ENCODE measurements at regions not wholly inside any gene's neighbourhood (a gene's known extent, or its start where the extent isn't known, plus 50 kb on each side); places are given as distances from the start of the nearest gene placed in this dataset.

GRCh38 chr1:19567041-19567440, 77.1 kb upstream of the NBL1 start:
- no peaks in the 10 kb centered on the region for H3K79me2 ChIP-seq (ENCODE audit: control insufficient read depth, low read length)
- H3K27me3 ChIP-seq (ENCODE audit: control insufficient read depth, low read length) = no peaks in the 10 kb centered on the region
- no peaks in the 10 kb centered on the region for H3K36me3 ChIP-seq (ENCODE audit: control insufficient read depth, low read length)
- H3K4me2 ChIP-seq (ENCODE audit: low read length) = no peak overlapping the region
- no peak overlapping the region for H3K4me3 ChIP-seq (ENCODE audit: low read length)
- TF ChIP-seq EZH2phosphoT487 (IDR thresholded peaks at IDR 0.05; ENCODE audit: borderline replicate concordance, low read length) = no peak
- TF ChIP-seq CTCF (IDR thresholded peaks at IDR 0.05; ENCODE audit: low read depth, low read length, poor library complexity, severe bottlenecking) = no peak
- no peaks in the 10 kb centered on the region for H3K9me2 ChIP-seq (replicated peaks; ENCODE audit: control insufficient read depth, low read length)
- H3F3A ChIP-seq (ENCODE audit: control insufficient read depth, insufficient read depth) = no peaks in the 10 kb centered on the region
- no peaks in the 10 kb centered on the region for H3K9me3 ChIP-seq (ENCODE audit: control insufficient read depth, insufficient read depth, low read length)
- H3K27ac ChIP-seq (ENCODE audit: low read depth, low read length) = no peak overlapping the region
- H3K4me1 ChIP-seq (ENCODE audit: control insufficient read depth, low read length) = no peaks in the 10 kb centered on the region
- H4K20me1 ChIP-seq (ENCODE audit: control insufficient read depth, insufficient read depth, low read depth, low read length) = no peaks in the 10 kb centered on the region

- Histone ChIP-seq H3F3A (ENCODE audit: control insufficient read depth, insufficient read depth) (no peaks in the 10 kb centered on the region), H3K4me2 (ENCODE audit: low read length) (no peak overlapping the region), H3K27ac (ENCODE audit: low read depth, low read length) (no peak overlapping the region), H3K9me3 (ENCODE audit: control insufficient read depth, insufficient read depth, low read length) (no peaks in the 10 kb centered on the region), H3K4me3 (ENCODE audit: low read length) (no peak overlapping the region), H4K20me1 (ENCODE audit: control insufficient read depth, insufficient read depth, low read depth, low read length) (no peaks in the 10 kb centered on the region), H3K36me3 (ENCODE audit: control insufficient read depth, low read length) (no peaks in the 10 kb centered on the region), H3K9me2 (replicated peaks; ENCODE audit: control insufficient read depth, low read length) (no peaks in the 10 kb centered on the region), H3K4me1 (ENCODE audit: control insufficient read depth, low read length) (no peaks in the 10 kb centered on the region), H3K27me3 (ENCODE audit: control insufficient read depth, low read length) (no peaks in the 10 kb centered on the region), H3K79me2 (ENCODE audit: control insufficient read depth, low read length) (no peaks in the 10 kb centered on the region)
- no peak for TF ChIP-seq CTCF (IDR thresholded peaks at IDR 0.05; ENCODE audit: low read depth, low read length, poor library complexity, severe bottlenecking)
- TF ChIP-seq EZH2phosphoT487 (IDR thresholded peaks at IDR 0.05; ENCODE audit: borderline replicate concordance, low read length) = no peak
Observed at GRCh38 chr1:19564366-19564765, 79.0 kb upstream of the CAPZB start.

GRCh38 chr1:19563324-19564097, 78.2 kb upstream of the CAPZB start:
- H3K27me3 ChIP-seq (ENCODE audit: control insufficient read depth, low read length) = no peaks in the 10 kb centered on the region
- no peaks in the 10 kb centered on the region for H3K4me1 ChIP-seq (ENCODE audit: control insufficient read depth, low read length)
- H3F3A ChIP-seq (ENCODE audit: control insufficient read depth, insufficient read depth) = no peaks in the 10 kb centered on the region
- H3K4me3 ChIP-seq (ENCODE audit: low read length) = no peak overlapping the region
- H3K27ac ChIP-seq (ENCODE audit: low read depth, low read length) = no peak overlapping the region
- no peak overlapping the region for H3K4me2 ChIP-seq (ENCODE audit: low read length)
- no peaks in the 10 kb centered on the region for H3K79me2 ChIP-seq (ENCODE audit: control insufficient read depth, low read length)
- H3K36me3 ChIP-seq (ENCODE audit: control insufficient read depth, low read length) = no peaks in the 10 kb centered on the region
- no peaks in the 10 kb centered on the region for H3K9me3 ChIP-seq (ENCODE audit: control insufficient read depth, insufficient read depth, low read length)
- no peak for TF ChIP-seq EZH2phosphoT487 (IDR thresholded peaks at IDR 0.05; ENCODE audit: borderline replicate concordance, low read length)
- no peaks in the 10 kb centered on the region for H4K20me1 ChIP-seq (ENCODE audit: control insufficient read depth, insufficient read depth, low read depth, low read length)
- H3K9me2 ChIP-seq (replicated peaks; ENCODE audit: control insufficient read depth, low read length) = no peaks in the 10 kb centered on the region

GRCh38 chr1:19562847-19563246, 77.5 kb upstream of the CAPZB start:
- Histone ChIP-seq H3K36me3 (ENCODE audit: control insufficient read depth, low read length) (no peaks in the 10 kb centered on the region), H3K9me2 (replicated peaks; ENCODE audit: control insufficient read depth, low read length) (no peaks in the 10 kb centered on the region), H3K4me1 (ENCODE audit: control insufficient read depth, low read length) (no peaks in the 10 kb centered on the region), H3K79me2 (ENCODE audit: control insufficient read depth, low read length) (no peaks in the 10 kb centered on the region), H3K27me3 (ENCODE audit: control insufficient read depth, low read length) (no peaks in the 10 kb centered on the region), H3K27ac (ENCODE audit: low read depth, low read length) (no peak overlapping the region), H3F3A (ENCODE audit: control insufficient read depth, insufficient read depth) (no peaks in the 10 kb centered on the region), H3K9me3 (ENCODE audit: control insufficient read depth, insufficient read depth, low read length) (no peaks in the 10 kb centered on the region), H4K20me1 (ENCODE audit: control insufficient read depth, insufficient read depth, low read depth, low read length) (no peaks in the 10 kb centered on the region), H3K4me2 (ENCODE audit: low read length) (no peak overlapping the region), H3K4me3 (ENCODE audit: low read length) (no peak overlapping the region)
- TF ChIP-seq CTCF (IDR thresholded peaks at IDR 0.05; ENCODE audit: low read depth, low read length, poor library complexity, severe bottlenecking) = no peak
